AG04450 (cell line): ENCODE measurements at regions not wholly inside any gene's neighbourhood (a gene's known extent, or its start where the extent isn't known, plus 50 kb on each side); places are given as distances from the start of the nearest gene placed in this dataset.

Experiments used
- CTCF ChIA-PET: fragments of 300-600, 350-600 bp; formaldehyde crosslinking; extraction: SDS; loops from one replicate; lab custom pipeline; 2022; ENCODE audit warnings: antibody characterized with exemption, inconsistent platforms; lab: Charles Lee
- POLR2A ChIA-PET: fragments of 350-600 bp; formaldehyde crosslinking; extraction: SDS; loops from one replicate; lab custom pipeline; 2021; ENCODE audit warnings: antibody characterized with exemption, inconsistent platforms; lab: Yijun Ruan, JAX
- DNase-seq: peaks from one replicate; pipeline ENCODE4 v3.0.0-alpha.2; 2011; ENCODE audit warnings: low read depth, low spot score
- H3K27ac ChIP-seq: one replicate; pipeline ENCODE4 v1.5.1; 2012; ENCODE audit warnings: low read depth, low read length, control low read depth
- H3K27me3 ChIP-seq: one replicate; pipeline ENCODE4 v1.6.0; 2012; ENCODE audit warnings: low read length; ENCODE audit not compliant: control insufficient read depth, insufficient read depth
- H3K4me3 ChIP-seq: 2 replicates; pipeline ENCODE4 v1.5.1; 2011; ENCODE audit warnings: mild to moderate bottlenecking, low read depth, low read length, control low read depth
- H3K9me3 ChIP-seq: 2 replicates; pipeline ENCODE4 v1.5.1; 2012; ENCODE audit warnings: low read length; ENCODE audit not compliant: control insufficient read depth, insufficient read depth
- CTCF ChIP-seq: IDR thresholded peaks from 2 replicates; pipeline ENCODE4 v1.5.1; 2011; ENCODE audit warnings: low read depth, low read length, control low read depth, inconsistent platforms

DNA sequence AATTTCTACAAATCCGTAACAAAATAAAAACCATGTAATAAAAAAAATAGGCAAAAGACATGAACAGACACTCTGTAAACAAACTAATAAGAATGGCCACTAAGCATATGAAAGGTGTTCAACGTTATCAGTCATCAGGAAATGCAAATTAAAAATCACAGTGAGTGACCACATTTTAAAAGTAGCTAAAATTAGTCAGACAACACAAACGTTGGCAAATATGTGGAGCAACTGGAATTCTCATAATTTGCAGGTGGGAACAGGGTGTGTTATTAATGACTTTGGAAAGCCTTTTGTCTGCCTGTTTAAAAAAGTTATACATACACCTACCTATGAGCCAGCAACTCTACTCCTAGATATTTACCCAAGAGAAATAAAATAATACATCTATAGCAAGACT lies 164.4 kb downstream of the RMI1 start:
- no peak for TF ChIP-seq CTCF
- no peak for DNase-seq
- ChIA-PET POLR2A (no interaction called here), CTCF (no interaction called here)
- Histone ChIP-seq H3K9me3 (peaks cover 5% of the 10 kb centered on the region; the same call in 1 of the 2 replicates), H3K27ac (no peak overlapping the region), H3K4me3 (no peak overlapping the region), H3K27me3 (peaks cover 25% of the 10 kb centered on the region)

DNA sequence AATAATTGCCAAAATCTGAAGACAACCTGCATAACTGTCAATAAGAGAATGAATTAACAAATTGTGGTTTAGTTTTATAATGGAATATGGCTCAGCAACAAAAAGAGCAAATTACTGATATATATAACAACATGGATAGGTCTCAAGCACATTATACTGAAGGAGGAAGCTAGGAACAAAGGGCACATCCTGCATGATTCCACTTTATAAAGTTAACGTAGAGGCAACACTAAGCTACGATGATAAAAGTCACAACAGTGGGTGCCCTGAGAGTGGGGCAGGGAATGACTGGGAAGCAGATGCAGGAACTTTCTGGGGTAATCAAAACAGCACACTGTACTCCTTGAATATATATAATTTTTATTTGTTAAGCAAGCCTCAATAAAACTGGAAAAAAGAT lies 165.2 kb downstream of the RMI1 start:
- H3K9me3 ChIP-seq, result no peaks in the 10 kb centered on the region
- ChIA-PET POLR2A (no interaction called here), CTCF (no interaction called here)
- no peak overlapping the region for H3K27ac ChIP-seq
- TF ChIP-seq CTCF, result no peak
- no peak for DNase-seq
- H3K4me3 ChIP-seq, result no peak overlapping the region
- peaks cover 18% of the 10 kb centered on the region for H3K27me3 ChIP-seq

GRCh38 chr9:84146893-84147710 lies 166.5 kb downstream of the RMI1 start:
- no peak for DNase-seq
- POLR2A ChIA-PET, result interaction anchor here (0.6 kb wide), 1 partner anchor 181 kb away, joined by 4 read pairs; no protein-coding TSS in a partner anchor
- TF ChIP-seq CTCF, result no peak
- CTCF ChIA-PET, result interaction anchor here (2.4 kb wide), 1 partner anchor 114 kb away, joined by 6 read pairs; no protein-coding TSS in a partner anchor
- Histone ChIP-seq H3K27ac (no peak overlapping the region), H3K4me3 (no peak overlapping the region), H3K27me3 (peaks cover 6% of the 10 kb centered on the region), H3K9me3 (no peaks in the 10 kb centered on the region)

GRCh38 chr9:84151236-84151635 lies 170.6 kb downstream of the RMI1 start:
- H3K4me3 ChIP-seq, result no peak overlapping the region
- H3K27me3 ChIP-seq, result no peaks in the 10 kb centered on the region
- no peak for TF ChIP-seq CTCF
- ChIA-PET POLR2A (no interaction called here), CTCF (interaction anchor here (0.9 kb wide), 1 partner anchor 110 kb away, joined by 3 read pairs; no protein-coding TSS in a partner anchor)
- DNase-seq, result no peak
- H3K27ac ChIP-seq, result no peak overlapping the region
- H3K9me3 ChIP-seq, result no peaks in the 10 kb centered on the region

DNA sequence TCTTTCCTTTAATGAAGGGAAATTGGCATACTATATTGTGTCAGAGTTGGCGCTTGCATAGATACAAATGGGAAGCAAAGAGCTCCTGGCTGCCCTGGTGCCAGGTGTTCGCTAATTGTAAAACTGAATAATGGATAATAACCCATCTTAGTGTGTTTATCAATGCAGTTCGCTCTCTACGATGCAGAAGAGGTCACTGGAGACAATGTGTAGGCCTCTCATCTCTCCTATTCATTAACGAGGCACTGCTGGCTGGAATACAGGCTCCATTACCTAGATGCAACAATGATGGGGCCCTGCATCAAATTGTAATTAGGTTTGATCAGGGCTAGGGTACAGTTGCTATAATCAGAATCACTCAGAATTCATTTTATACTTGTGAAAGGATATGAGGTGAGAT lies 171.0 kb downstream of the RMI1 start:
- Histone ChIP-seq H3K27ac (no peak overlapping the region), H3K4me3 (no peak overlapping the region), H3K27me3 (no peaks in the 10 kb centered on the region), H3K9me3 (no peaks in the 10 kb centered on the region)
- TF ChIP-seq CTCF, result no peak
- no peak for DNase-seq
- POLR2A ChIA-PET, result no interaction called here
- CTCF ChIA-PET, result interaction anchor here (0.9 kb wide), 1 partner anchor 109 kb away, joined by 3 read pairs; no protein-coding TSS in a partner anchor
